Gastroesophageal sphincter (tissue), 4 donors: ENCODE measurements at regions not wholly inside any gene's neighbourhood (a gene's known extent, or its start where the extent isn't known, plus 50 kb on each side); places are given as distances from the start of the nearest gene placed in this dataset.

Experiments used
- ATAC-seq: fragments of 150-250 bp; one replicate; pipeline ENCODE4 v1.9.1; 2016; ENCODE audit warnings: mild to moderate bottlenecking, moderate library complexity
- H3K27ac ChIP-seq, 4 donors: fragments of 200-600 bp; sonication (generic) in 3 of 4; 1 replicate in 3 of 4; 2 replicates in 1 of 4; pipeline ENCODE4 v1.5.1; 2016 to 2019
- H3K27me3 ChIP-seq: fragments of 200-600 bp; sonication (generic); one replicate; pipeline ENCODE4 v1.5.1; 2019
- H3K36me3 ChIP-seq, 2 donors: fragments of 200-600 bp; sonication (generic); one replicate each; pipeline ENCODE4 v1.5.1; 2019; ENCODE audit warnings: control low read depth in 1 of 2
- H3K4me1 ChIP-seq, 3 donors: fragments of 200-600 bp; sonication (generic); 1 replicate in 2 of 3; 2 replicates in 1 of 3; pipeline ENCODE4 v1.5.1; 2016 to 2019; ENCODE audit warnings: control low read depth in 2 of 3
- H3K4me3 ChIP-seq, 2 donors: fragments of 200-600 bp; sonication (generic); one replicate each; pipeline ENCODE4 v1.5.1; 2019; ENCODE audit warnings: mild to moderate bottlenecking in 1 of 2, moderate library complexity in 1 of 2
- H3K9me3 ChIP-seq, 3 donors: fragments of 200-600 bp; sonication (generic); one replicate each; pipeline ENCODE4 v1.5.1; 2017 to 2019; ENCODE audit warnings: control low read depth in 2 of 3
- CTCF ChIP-seq, 4 experiments: fragments of 200-600 bp in 2 of 4; fragments of 450-650 bp in 2 of 4; sonication (generic) in 1 of 4; IDR thresholded peaks; one replicate each; pipeline ENCODE4 v1.5.1; 2017 to 2019; ENCODE audit warnings: antibody characterized with exemption in 4 of 4, mild to moderate bottlenecking in 2 of 4, moderate library complexity in 2 of 4
- EP300 ChIP-seq: sonication (generic); formaldehyde crosslinking; IDR thresholded peaks from one replicate; pipeline ENCODE4 v1.6.1; 2017; ENCODE audit warnings: antibody characterized with exemption, mild to moderate bottlenecking
- POLR2A ChIP-seq, 2 donors: fragments of 450-650 bp; IDR thresholded peaks; one replicate each; pipeline ENCODE4 v1.6.1; 2017; ENCODE audit warnings: antibody characterized with exemption in 2 of 2, mild to moderate bottlenecking in 2 of 2, moderate library complexity in 1 of 2
- POLR2AphosphoS5 ChIP-seq: sonication (generic); formaldehyde crosslinking; IDR thresholded peaks from one replicate; pipeline ENCODE4 v1.6.1; 2017; ENCODE audit warnings: antibody characterized with exemption
- WGBS, 2 donors: methylation state at CpG; one replicate each; pipeline ENCODE4 v1.1.5; 2018; ENCODE audit warnings: low coverage in 1 of 2; 5-methylcytosine and 5-hydroxymethylcytosine counted together

DNA sequence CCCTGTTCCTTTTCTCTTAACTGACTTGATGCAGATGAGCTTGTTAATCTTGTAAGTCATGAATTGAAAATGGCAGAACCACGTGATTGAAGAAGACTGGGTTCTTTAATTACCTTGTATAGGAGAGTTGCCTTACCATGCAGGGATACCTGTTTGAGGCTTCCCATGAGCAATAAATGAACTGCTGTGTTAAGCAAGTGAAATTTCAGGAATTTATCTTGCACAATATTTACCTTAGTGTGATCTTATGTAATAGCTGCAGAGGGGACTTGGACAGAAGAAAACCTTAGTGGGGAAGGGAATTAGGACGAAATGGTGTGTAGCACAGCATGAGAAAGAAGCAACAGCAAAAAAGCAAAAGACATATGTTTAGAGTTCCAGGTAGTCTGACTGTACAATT, 384.0 kb upstream of the TMEFF2 start:
- no peak overlapping the region for H3K4me3 ChIP-seq
- H3K4me1 ChIP-seq: no peaks in the 10 kb centered on the region
- ATAC-seq: no peak
- 53 to 70% methylated on average over 2 of the region's 2 CpGs for WGBS, 2 donors
- H3K27me3 ChIP-seq: no peaks in the 10 kb centered on the region
- no peak overlapping the region for H3K27ac ChIP-seq
- H3K36me3 ChIP-seq: no peaks in the 10 kb centered on the region
- TF ChIP-seq POLR2AphosphoS5 (no peak), POLR2A (IDR thresholded peaks at IDR 0.05) (no peak), CTCF (IDR thresholded peaks at IDR 0.05) (no peak), EP300 (no peak)
- no peaks in the 10 kb centered on the region for H3K9me3 ChIP-seq

GRCh38 chr2:192577706-192578105, 383.0 kb upstream of the TMEFF2 start:
- Histone ChIP-seq H3K4me1 (no peaks in the 10 kb centered on the region), H3K9me3 (no peaks in the 10 kb centered on the region), H3K36me3 (no peaks in the 10 kb centered on the region), H3K27me3 (no peaks in the 10 kb centered on the region), H3K27ac (no peak overlapping the region), H3K4me3 (no peak overlapping the region)
- TF ChIP-seq POLR2AphosphoS5 (no peak), CTCF (IDR thresholded peaks at IDR 0.05) (no peak), EP300 (no peak), POLR2A (IDR thresholded peaks at IDR 0.05) (no peak)
- ATAC-seq: no peak

GRCh38 chr2:192574552-192574951, 379.8 kb upstream of the TMEFF2 start:
- 81 to 88% methylated on average over 2 of the region's 2 CpGs for WGBS, 2 donors
- Histone ChIP-seq H3K36me3 (no peaks in the 10 kb centered on the region), H3K27me3 (no peaks in the 10 kb centered on the region), H3K27ac (no peak overlapping the region), H3K9me3 (no peaks in the 10 kb centered on the region), H3K4me1 (no peaks in the 10 kb centered on the region), H3K4me3 (no peak overlapping the region)
- no peak for ATAC-seq
- TF ChIP-seq CTCF (IDR thresholded peaks at IDR 0.05): no peak
- TF ChIP-seq EP300: no peak
- TF ChIP-seq POLR2A (IDR thresholded peaks at IDR 0.05): no peak
- no peak for TF ChIP-seq POLR2AphosphoS5

GRCh38 chr2:192571636-192572035, 376.9 kb upstream of the TMEFF2 start:
- ATAC-seq: no peak
- TF ChIP-seq EP300 (no peak), CTCF (IDR thresholded peaks at IDR 0.05) (no peak), POLR2A (IDR thresholded peaks at IDR 0.05) (no peak), POLR2AphosphoS5 (no peak)

GRCh38 chr2:192570788-192571187, 376.1 kb upstream of the TMEFF2 start:
- no peaks in the 10 kb centered on the region for H3K9me3 ChIP-seq
- no peak for ATAC-seq
- no peak overlapping the region for H3K27ac ChIP-seq
- no peak overlapping the region for H3K4me3 ChIP-seq
- TF ChIP-seq POLR2AphosphoS5 (no peak), CTCF (IDR thresholded peaks at IDR 0.05) (no peak), POLR2A (IDR thresholded peaks at IDR 0.05) (no peak), EP300 (no peak)
- no peaks in the 10 kb centered on the region for H3K36me3 ChIP-seq
- no peaks in the 10 kb centered on the region for H3K27me3 ChIP-seq
- H3K4me1 ChIP-seq: no peaks in the 10 kb centered on the region
- WGBS, 2 donors: 100% methylated on average over 1 of the region's 1 CpG; no CpG with 5 or more reads in 1 of the 2 donors

More at GRCh38 chr2:192571636-192572035, 376.9 kb upstream of the TMEFF2 start:
- Histone ChIP-seq H3K4me3 (no peak overlapping the region), H3K4me1 (no peaks in the 10 kb centered on the region), H3K36me3 (no peaks in the 10 kb centered on the region), H3K9me3 (no peaks in the 10 kb centered on the region), H3K27me3 (no peaks in the 10 kb centered on the region), H3K27ac (no peak overlapping the region)
- WGBS, 2 donors: 58 to 69% methylated on average over 2 of the region's 2 CpGs
